ENCODE measurements at regions not wholly inside any gene's neighbourhood (a gene's known extent, or its start where the extent isn't known, plus 50 kb on each side); places are given as distances from the start of the nearest gene placed in this dataset.

DNA sequence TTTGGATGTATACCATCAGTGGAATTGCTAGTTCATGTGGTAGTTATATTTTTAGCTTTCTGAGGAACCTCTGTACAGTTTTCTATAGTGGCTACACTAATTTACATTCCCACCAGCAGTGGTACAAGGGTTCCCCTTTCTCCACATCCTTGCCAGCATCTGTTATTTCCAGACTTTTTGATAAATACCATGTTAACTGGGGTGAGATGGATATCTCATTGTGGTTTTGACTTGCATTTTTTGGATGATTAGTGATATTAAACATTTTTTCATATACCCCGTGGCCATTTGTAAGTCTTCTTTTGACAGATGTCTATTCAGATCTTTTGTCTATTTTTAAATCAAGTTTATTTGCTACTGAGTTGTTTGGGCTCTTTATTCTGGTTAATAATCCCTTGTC lies 455.6 kb upstream of the RARB start:
- DNase-seq: no peak

DNA sequence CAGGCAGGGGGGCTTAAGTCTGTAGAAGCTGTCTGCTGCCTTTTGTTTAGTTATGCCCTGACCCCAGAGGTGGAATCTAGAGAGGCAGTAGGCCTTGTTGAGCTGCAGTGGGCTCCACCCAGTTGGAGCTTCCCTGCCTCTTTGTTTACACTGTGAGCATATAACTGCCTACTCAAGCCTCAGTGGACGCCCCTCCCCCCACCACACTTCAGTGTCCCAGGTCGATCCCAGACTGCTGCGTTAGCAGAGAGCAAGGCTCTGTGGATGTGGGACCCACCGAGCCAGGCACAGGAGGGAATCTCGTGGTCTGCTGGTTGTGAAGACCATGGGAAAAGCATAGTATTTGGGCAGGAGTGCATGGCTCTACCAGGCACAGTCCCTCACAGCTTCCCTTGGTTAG lies 446.8 kb upstream of the RARB start:
- DNase-seq: no peak

DNA sequence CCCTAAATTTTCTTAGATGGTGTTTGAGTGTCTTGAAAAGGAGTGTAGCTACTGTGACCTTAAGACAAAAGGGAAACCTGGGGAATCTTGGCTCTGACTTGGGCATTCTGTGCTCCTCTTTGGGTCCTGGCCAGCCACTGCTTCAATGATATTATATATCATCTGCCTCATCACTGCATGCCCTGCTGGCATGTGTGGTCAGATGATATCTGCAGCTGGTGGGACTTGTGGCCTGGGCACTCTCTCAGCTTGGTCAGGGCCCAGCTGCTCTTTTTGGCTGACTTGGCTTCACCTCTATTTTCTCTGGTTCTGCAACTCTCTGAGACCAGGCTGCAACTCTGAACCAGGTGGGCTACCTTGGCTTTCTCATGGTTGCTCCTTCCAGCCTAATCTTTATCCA lies 446.1 kb upstream of the RARB start:
- no peak for DNase-seq

DNA sequence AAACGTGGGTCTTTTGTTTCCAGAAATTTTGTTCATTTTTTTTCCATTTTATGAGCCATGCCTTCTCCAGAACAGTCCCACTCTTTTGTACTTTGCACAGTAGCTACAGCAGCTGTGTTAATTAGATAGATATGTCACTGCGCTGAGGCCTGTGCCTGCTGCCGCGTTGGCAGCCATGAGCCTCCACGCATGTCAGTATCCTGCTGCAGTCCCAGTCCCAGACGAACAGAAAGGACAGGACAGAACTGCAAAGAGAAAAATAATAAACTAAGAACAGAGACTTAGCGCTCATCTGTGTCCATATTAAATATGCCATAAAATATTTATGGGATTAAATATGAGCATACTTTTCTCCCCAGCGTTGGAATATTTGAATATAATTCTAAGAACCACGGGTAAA lies 442.4 kb upstream of the RARB start:
- DNase-seq: no peak

DNA sequence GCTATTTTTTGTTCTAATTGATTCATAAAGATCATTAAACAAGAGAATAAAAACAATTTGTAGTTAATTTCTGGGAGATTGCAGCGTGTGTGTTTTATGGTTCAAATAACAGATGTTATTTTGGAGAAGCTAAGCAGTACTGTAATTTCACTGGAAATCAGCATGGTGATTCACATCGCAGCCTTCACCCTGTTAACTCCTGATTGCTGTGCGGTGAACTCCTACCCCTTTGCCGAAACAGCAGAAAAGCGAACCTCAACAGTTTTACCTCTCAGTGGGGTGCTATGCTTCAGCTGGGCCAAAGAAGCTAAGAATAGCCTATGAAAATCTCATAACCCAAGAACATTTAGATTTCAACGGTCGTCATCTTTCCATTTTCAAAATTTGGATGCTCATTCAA lies 441.5 kb upstream of the RARB start:
- no peak for DNase-seq

DNA sequence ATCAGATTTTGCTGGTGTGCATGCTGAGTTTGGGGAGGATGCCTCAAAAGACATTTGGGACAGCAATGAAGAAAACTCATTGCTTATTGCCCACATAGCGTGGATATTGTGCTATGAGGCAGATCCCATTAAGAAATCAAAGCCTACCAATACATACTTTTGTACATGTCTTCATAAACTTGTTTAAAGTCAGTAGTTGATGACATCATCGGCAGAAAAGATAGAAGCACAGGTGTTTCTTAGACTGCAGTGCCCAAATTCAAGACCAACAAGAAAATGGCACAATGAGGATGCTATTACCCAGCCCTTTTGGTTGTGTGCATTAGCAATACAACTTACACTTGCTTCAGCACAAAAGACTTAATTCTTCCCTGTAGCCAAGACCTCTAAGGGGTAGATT lies 428.7 kb upstream of the RARB start:
- no peak for DNase-seq

DNA sequence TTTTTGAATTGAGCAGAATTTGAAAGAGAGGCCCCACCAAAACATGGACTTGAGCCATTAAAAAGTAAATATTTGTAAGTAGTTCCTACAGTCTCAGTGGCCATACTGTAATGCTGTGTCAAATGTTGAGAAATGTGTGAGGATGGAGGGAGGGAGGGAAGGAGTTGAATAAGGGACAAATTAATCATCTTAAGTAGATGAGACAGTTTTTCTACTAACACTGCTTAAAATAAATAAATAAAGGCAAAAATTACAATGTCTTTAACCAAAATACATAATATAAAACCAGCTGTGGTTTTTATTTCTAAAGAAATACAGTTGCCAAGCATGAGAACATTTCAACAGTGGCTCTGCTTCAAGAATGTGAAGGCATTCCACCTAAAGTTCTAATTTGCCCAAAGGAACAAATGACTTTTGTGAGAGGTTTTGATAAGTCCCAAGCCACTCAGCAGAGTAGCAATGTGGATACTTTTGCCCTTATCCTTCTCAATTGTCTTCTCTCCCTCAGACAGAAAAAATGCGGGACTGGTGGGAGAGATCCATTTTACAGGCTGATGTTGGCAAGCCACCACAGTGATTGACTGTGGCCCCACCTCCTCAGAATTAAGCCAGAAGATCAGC lies 427.0 kb upstream of the RARB start:
- DNase-seq: no peak

DNA sequence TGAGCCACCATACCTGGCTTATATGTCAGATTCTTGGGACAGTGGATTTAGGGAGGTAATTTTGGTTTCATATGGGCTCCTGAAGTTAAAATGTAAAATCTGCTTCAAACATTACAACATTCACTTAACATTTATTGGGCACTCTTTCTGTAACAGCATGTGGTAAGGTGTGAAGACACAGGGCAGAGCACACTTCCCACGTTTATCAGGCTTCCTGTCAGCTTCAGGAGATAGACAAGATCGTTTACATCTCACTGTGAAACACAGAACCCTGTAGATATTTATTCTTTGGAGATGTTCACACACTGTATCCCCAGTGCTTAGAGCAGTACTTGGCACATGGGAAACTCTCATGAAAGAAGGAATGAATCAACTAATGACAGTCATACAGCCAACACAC lies 426.0 kb upstream of the RARB start:
- no peak for DNase-seq

DNA sequence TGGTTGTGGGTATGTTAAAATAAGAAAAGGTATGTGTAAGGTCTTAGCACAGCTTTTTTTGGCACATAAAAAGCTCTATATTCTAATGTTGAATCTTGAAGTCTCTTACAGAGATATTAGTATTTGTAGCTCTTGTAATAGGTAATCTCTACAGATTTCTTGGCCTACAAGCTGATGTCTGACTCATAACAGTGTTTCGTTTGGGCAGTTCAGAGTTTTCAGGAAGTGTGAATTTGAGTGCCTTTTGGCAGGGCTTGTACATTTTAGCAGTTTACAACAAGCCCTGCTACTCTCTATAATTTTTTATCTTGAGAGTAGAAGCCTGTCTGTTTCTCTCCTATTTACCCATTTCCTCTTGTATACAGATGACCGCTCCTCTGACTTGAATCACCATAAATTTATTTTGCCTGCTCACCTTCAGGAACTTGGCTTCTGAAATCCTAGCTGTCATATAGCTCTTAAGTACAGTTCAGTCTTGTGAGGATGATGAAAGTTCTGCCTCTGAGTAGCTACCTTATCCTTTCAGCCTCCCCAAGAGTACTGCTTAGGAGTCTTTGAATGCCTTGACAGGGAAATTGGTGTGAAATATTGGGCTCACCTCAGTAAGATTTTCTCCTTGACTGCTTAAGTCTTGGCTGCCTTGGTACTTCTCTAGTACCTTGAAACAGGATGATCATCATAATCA lies 419.9 kb upstream of the RARB start:
- DNase-seq: no peak

DNA sequence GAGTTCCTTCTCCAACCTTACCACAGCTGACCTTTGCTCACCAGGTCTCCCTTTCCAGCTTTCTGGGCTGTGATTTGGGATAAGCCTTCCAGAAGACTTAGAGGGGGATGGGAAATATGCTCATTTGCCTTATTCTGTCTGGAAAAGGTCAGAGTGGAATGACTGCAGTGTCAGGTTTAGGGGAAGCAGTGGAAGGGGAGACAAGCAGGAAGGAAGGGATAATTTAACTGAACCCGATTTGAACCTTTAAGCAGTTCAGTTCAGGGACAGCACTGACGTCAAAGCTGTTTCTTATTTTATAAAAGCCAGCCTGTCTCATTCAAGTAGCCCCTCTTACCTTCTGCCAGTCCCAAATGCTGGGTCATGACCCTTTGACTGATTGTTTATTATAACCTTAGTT lies 418.4 kb upstream of the RARB start:
- DNase-seq: no peak

DNA sequence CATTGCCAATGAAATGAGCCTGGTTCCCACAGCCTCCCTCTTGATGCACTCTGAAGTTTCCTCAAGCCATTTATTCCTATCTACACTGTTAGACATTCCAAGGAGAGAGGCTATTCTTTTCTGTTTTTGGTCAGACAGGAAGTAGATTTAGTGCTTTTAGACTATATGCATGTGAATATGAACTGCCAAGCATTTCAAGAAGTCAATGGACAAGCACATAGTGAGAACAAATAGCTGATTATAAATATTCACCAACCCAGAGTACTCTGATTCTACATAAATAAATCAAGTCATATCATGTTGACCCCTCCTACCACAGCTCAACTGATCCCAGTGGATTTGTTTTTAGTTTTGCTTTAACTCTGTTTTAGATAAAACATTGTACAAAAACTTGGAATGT lies 412.5 kb upstream of the RARB start:
- DNase-seq: no peak

DNA sequence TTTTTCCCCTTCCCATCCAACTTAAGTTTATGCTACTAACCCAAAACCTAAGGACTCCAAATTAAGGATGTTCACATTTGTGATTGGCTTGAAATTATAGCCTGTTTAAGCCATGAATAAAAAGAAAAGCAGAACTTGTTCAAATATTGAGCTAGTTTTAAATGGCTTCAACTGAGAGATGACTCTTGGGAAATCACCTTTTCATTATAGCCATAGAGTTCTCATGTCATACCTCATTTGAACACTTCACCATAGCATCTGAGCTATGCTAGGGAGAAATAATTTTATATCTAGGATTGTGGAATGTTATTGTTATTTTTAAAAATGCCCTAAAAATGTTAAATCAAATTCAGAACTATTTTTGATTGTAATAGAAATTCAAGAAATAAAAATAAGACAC lies 409.2 kb upstream of the RARB start:
- no peak for DNase-seq

DNA sequence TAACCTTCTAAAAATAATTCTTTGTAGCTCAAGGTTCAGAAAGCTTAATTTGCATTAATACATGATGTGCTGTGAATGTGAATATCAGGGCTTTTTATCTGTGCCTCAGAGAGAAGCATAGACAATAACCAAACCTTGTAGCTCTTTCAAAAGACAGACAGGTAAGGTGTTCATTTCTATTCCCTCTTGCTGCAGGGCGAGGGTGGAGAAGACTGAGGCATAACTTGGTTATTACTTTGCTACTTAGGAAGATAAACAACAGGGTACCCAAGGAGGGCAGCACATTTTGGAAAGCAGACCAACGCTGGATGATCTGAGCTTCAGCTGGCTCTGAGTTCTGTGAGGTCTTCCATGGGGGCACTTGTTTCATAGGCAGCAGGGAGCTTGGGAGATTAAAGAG lies 408.6 kb upstream of the RARB start:
- no peak for DNase-seq

DNA sequence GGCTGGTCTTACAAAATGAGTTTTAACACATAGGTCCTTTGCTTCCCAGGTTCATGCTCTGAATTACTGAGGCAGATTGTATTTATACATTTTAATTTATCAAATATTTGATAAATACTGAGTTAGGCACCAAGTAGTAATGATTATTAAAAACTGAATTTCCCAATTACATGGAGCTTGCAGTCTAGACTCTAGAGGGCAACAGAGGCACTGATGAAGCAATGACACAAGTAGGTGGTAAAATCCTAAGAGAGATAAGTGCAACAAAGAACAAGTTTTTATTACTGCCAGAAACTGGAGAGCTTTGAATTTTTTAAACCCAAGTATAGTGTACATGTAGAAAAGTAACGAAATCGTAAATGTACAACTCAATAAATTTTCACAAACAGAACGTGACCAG lies 406.2 kb upstream of the RARB start:
- DNase-seq: no peak

DNA sequence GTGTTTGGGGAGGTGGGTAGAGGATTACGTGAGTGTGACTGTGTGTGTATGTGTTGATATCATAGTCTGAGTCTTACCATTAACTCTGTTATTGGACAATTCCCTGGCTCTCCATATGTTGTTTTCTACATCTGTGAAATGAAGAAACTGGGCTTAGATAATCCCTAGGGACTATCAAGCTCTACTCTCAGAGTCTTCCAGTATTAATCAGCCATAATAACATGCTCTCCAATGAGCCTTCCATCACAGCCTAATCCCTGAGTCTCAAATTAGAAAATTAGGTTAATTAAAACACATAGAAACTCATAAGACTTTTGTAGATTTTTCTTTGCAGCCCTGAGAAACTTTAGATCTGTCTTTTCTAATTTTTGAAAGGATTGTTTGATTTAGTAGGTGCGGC lies 404.2 kb upstream of the RARB start:
- no peak for DNase-seq

DNA sequence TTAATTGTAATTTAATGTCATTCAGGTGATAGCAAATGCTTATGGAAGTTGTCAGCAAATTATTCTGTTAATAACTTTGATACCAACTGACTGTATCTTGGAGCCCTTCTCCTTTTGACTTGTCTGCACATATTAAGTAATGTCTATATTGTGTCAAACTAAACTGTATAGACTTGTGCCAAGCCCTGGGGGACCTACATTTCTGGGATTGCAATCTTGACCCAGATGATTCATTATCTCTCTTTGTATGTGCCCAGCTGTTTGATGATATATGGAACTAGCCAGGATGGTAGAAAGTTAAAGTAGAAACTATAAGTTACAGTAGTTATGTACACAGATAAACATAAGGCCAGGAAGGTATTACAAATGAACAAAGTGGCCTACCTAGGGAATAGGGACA lies 402.8 kb upstream of the RARB start:
- no peak for DNase-seq

DNA sequence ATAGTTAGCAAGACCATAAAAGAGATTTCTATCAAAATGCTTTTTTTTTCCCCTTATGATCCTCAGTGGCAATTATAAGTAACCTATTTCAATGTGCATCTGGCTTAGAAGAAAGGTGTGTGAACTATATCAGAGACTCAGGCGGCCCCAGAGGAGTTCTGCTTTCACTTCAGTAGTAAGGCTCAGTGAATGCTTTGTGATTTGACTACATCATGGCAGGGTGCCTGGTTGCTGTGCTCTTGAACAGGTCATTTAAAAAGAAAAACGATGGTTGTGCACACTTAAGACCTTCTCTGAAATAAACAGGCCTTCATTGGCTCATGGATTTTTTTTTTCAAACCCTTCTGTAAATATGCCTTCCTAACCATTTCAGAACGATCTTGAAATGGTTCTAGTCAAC lies 400.4 kb upstream of the RARB start:
- DNase-seq: peak in 8 of 58 donors; percentile 2 to 31 (median 14)

DNA sequence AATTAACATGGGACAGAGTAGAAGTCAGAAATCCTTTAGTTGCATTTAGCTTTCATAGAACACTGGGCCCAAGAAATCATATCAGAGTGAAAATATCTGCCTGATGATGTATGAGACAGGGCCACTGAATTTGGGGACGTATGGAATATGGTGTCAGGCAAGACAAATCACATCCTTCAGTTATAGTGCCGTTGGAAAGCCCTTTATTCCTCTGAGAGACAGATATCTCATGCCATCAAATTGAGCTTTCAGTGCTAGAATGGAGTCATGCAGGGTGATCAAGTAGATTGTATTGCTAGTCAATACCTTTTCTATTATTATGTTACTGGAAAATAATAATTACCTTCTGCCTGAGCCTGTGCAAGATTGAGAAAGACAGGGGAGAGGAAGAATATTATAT lies 398.2 kb upstream of the RARB start:
- no peak for DNase-seq

DNA sequence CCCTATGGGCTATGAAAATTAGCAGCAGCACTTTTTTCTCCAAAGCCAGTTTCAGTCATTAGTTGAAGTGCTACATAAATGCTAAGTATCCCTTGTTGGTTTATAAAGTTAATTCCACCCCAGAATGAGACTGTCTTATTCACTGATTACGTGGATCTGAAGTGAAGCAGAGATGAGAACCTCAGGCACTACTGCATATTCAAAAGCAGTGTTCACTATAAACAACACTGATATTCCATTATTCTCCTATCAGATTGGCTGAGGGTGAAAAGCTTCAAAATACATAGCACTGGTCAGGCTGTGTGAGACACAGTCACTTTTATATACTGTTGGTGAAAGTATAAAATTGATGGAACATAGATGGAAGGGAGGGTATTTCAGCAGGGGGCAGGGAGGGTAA lies 395.7 kb upstream of the RARB start:
- DNase-seq: no peak

DNA sequence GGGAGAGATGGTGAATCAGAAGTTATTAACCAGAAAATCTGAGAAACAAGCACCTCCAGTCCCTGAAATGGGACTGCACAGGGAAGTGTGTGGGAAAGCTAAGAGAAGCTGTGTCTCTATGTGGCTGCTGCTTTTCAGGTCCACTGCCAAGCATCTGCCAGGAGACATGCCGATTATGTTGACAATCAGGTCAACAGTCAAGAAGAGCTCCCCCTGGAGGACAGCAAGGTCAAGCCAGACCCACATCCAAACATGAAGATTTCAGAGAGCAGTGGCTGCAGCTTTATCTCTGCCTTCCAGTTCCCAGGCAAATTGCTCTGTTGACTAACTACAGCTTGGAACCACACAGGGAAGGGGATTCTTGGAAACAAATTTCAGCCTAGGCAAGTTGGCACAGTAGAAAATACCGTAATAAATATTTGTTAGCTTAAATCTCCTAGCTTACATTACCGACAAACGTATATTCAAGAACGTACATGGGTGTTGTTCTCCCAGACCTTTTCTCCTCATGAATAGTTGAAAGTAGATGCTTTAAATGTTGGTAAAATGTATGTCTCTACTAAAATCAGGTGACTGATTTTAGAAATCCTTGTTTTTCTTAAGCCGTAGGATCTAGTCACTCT lies 394.5 kb upstream of the RARB start:
- DNase-seq: peak in 23 of 58 donors; percentile 1 to 27 (median 12)

DNA sequence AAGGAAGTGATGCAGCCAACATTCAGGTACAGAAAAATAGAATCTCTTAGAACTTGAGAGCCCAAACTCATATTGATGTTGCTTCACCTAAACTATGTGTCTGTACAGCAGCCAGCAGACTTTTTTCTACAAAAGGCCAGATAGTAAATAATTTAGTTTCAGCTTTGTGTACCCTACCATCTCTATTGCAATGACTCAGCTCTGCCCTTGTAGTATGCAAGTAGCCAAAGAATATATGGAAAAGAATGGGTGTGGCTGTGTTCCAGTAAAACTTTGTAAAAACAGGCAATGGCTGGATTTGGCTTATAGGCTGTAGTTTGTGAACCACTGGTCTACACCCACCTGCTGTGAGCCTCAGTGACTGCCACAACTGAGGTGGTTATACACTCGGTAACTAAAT lies 392.5 kb upstream of the RARB start:
- DNase-seq: no peak

DNA sequence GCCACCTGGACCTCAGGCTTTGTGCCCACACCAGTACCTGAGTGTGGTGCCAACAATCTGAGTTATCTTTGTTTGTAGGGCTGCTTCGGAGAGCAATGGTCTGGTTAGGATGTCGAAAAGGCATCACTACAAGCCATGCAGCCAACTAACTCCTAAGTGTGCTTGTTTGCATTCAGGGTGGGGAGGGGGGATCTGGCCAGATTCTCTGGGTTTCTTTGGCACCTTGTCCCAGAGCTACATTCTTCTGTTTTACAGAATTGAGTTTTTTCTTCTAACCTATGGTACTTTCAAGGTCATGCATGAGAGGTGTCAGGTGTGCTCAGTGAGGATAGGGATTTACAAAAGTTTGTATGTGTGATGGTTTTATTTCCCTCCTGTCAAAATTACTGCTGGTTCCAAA lies 391.4 kb upstream of the RARB start:
- DNase-seq: no peak

DNA sequence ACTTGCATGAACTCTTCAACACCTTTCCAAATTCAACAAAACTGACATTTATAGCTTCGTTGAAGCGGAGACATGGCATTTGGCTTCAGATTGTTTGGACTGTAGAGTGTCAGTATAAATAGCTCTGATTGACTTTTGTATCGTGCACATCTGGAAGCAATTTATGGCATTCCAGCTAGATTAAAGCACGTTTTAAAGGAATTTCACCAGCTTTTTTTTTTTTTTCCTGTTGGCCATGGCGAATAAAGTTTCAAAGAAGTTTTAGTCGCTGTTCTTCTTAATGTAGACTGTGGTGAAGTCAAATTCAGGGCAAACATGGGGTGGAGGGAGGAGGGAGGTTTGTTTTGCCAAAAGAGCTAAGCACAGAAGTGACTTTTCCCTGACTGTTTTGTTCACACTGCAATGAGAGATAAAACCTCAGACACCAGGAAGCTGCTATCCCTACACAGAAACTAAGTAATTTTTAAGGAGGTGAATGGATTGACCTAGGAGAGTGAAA lies 391.0 kb upstream of the RARB start:
- DNase-seq: no peak
